ENCODE measurements at regions not wholly inside any gene's neighbourhood (a gene's known extent, or its start where the extent isn't known, plus 50 kb on each side); places are given as distances from the start of the nearest gene placed in this dataset.
A peak's percentile ranks its signal among the peaks of the same experiment; 100 is the strongest.

DNA sequence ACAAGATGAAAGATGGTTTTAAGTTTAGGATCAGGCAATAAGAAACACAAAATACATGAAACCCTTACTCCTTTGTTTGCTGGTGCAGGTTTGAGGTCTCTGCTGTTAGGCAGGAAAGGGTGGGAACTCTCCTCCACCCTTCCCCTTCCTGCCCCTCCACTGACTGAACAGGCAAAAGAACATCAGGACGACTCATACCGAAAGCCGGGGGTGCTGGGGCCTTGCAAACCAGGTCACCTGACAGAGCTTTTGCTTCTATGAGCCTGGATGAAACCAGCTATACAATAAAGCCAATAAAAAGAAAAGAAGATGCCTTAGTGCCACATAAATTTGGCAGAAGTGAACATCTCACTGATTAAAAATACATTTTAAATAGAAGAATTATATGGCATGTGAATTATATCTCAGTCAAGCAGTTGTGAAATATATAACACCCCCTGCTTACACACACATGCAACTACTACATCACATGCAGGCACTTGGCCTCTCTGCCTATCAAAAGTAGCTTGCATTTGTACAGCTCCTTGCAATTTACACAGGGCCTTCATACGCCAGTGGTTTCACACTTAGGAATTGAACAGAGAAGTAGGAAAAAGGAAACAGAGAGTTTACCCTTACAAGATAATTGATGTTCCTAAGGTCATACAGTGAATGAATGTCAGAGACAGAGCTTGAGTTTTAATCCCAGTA, 215.1 kb upstream of the TRIB2 start:
- TF ChIP-seq, protein P1, sequence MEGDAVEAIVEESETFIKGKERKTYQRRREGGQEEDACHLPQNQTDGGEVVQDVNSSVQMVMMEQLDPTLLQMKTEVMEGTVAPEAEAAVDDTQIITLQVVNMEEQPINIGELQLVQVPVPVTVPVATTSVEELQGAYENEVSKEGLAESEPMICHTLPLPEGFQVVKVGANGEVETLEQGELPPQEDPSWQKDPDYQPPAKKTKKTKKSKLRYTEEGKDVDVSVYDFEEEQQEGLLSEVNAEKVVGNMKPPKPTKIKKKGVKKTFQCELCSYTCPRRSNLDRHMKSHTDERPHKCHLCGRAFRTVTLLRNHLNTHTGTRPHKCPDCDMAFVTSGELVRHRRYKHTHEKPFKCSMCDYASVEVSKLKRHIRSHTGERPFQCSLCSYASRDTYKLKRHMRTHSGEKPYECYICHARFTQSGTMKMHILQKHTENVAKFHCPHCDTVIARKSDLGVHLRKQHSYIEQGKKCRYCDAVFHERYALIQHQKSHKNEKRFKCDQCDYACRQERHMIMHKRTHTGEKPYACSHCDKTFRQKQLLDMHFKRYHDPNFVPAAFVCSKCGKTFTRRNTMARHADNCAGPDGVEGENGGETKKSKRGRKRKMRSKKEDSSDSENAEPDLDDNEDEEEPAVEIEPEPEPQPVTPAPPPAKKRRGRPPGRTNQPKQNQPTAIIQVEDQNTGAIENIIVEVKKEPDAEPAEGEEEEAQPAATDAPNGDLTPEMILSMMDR (IDR thresholded peaks at IDR 0.05; ENCODE audit: low read depth, low read length) = no peak
- Histone ChIP-seq H3K9me3 (ENCODE audit: low read depth) (no peaks in the 10 kb centered on the region), H3K4me1 (ENCODE audit: low read depth) (no peaks in the 10 kb centered on the region), H3K36me3 (no peaks in the 10 kb centered on the region), H3K27me3 (no peaks in the 10 kb centered on the region), H3K4me3 (no peak overlapping the region), H3K27ac (no peak overlapping the region)
- no peak for DNase-seq (ENCODE audit: low read depth in 1 of 2, low spot score in 1 of 2)

DNA sequence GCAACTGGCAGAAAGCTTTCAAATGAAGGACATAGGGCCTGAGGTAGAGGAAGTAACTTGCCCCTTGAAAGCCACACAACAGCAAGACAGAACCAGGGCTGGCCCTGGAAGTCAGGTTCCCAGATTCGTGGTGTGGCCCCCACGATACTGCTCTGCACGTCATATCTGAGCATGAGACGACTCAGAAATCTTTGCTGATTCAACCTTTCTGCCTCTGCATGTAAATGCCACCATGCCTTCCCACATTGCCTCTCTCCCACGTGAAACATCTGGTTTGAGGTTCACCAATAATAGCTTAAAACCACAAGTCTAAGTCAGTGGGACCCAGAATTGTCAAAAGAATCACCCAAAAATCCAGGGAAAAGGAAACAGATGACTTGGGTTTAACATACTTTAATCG, 214.0 kb upstream of the TRIB2 start:
- no peaks in the 10 kb centered on the region for H3K4me1 ChIP-seq (ENCODE audit: low read depth)
- TF ChIP-seq, protein P1 (IDR thresholded peaks at IDR 0.05; ENCODE audit: low read depth, low read length) = no peak
- no peaks in the 10 kb centered on the region for H3K27me3 ChIP-seq
- H3K27ac ChIP-seq = no peak overlapping the region
- no peaks in the 10 kb centered on the region for H3K36me3 ChIP-seq
- DNase-seq (ENCODE audit: low read depth in 1 of 2, low spot score in 1 of 2) = no peak
- H3K9me3 ChIP-seq (ENCODE audit: low read depth) = no peaks in the 10 kb centered on the region
- no peak overlapping the region for H3K4me3 ChIP-seq

GRCh38 chr2:12504443-12504842, 212.3 kb upstream of the TRIB2 start:
- no peak overlapping the region for H3K4me3 ChIP-seq
- no peaks in the 10 kb centered on the region for H3K4me1 ChIP-seq (ENCODE audit: low read depth)
- H3K9me3 ChIP-seq (ENCODE audit: low read depth) = no peaks in the 10 kb centered on the region
- no peaks in the 10 kb centered on the region for H3K36me3 ChIP-seq
- TF ChIP-seq, protein P1 (IDR thresholded peaks at IDR 0.05; ENCODE audit: low read depth, low read length) = no peak
- no peak overlapping the region for H3K27ac ChIP-seq
- no peak for DNase-seq (ENCODE audit: low read depth in 1 of 2, low spot score in 1 of 2)
- H3K27me3 ChIP-seq = no peaks in the 10 kb centered on the region

DNA sequence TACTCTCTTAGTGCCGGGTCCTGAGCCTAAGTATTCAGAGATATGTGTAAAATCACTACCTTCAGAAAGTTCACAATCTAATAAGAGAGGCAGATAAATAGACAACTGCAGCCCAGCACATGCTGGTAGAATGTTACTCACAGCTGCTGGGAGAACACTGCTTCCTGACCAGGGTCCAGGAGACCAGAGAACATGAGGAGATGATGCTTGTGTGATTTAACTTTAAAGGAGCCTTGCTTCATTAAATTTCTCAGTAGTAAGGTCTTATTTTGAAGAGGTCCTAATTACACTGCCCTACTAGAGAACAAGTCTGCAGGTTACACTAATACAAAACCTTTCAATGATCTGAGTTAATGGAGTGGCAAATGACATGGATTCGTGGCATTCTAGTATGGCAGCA, 209.9 kb upstream of the TRIB2 start:
- no peaks in the 10 kb centered on the region for H3K36me3 ChIP-seq
- TF ChIP-seq, protein P1 (IDR thresholded peaks at IDR 0.05; ENCODE audit: low read depth, low read length) = no peak
- H3K4me3 ChIP-seq = no peak overlapping the region
- no peaks in the 10 kb centered on the region for H3K9me3 ChIP-seq (ENCODE audit: low read depth)
- no peak for DNase-seq (ENCODE audit: low read depth in 1 of 2, low spot score in 1 of 2)
- no peaks in the 10 kb centered on the region for H3K27me3 ChIP-seq
- H3K27ac ChIP-seq = no peak overlapping the region
- H3K4me1 ChIP-seq (ENCODE audit: low read depth) = no peaks in the 10 kb centered on the region

GRCh38 chr2:12507295-12507694, 209.4 kb upstream of the TRIB2 start:
- TF ChIP-seq, protein P1 (IDR thresholded peaks at IDR 0.05; ENCODE audit: low read depth, low read length) = no peak
- Histone ChIP-seq H3K9me3 (ENCODE audit: low read depth) (no peaks in the 10 kb centered on the region), H3K4me3 (no peak overlapping the region), H3K36me3 (no peaks in the 10 kb centered on the region), H3K27me3 (no peaks in the 10 kb centered on the region), H3K27ac (no peak overlapping the region), H3K4me1 (ENCODE audit: low read depth) (no peaks in the 10 kb centered on the region)
- DNase-seq (ENCODE audit: low read depth in 1 of 2, low spot score in 1 of 2) = peak in 1 of 2 donors; percentile 51

Data from cardiac muscle cell (in vitro differentiated cells and primary cell).